ENCODE measurements at regions not wholly inside any gene's neighbourhood (a gene's known extent, or its start where the extent isn't known, plus 50 kb on each side); places are given as distances from the start of the nearest gene placed in this dataset.
"Not testable (repeated sequence)": the region's sequence is repeated elsewhere in the genome, so short reads cannot be mapped to it uniquely, and the experiment has no call there.

DNA sequence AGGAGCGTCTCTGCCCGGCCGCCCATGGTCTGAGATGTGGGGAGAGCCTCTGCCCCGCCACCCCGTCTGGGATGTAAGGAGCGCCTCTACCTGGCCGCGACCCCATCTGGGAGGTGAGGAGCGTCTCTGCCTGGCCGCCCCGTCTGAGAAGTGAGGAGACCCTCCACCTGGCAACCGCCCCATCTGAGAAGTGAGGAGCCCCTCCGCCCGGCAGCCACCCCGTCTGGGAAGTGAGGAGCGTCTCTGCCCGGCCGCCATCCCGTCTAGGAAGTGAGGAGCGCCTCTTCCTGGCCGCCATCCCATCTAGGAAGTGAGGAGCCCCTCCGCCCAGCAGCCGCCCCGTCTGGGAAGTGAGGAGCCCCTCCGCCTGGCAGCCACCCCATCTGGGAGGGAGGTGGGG lies 551.9 kb downstream of the FAM181B start:
- not testable (repeated sequence) for H3K9ac ChIP-seq (ENCODE audit: low read length); H3K79me1 ChIP-seq (ENCODE audit: low read length); H2AK5ac ChIP-seq (ENCODE audit: low read length); DNase-seq; H3K14ac ChIP-seq (ENCODE audit: low read length); H2BK5ac ChIP-seq (ENCODE audit: low read depth, low read length, poor library complexity); H3K27ac ChIP-seq (ENCODE audit: low read depth, low read length); H3K4ac ChIP-seq (ENCODE audit: low read depth, low read length); H3K4me3 ChIP-seq (ENCODE audit: low read depth, low read length); H2BK120ac ChIP-seq (ENCODE audit: insufficient read depth, low read length, poor library complexity); H4K12ac ChIP-seq (ENCODE audit: low read depth, low read length); H3K23ac ChIP-seq (ENCODE audit: low read length); H4K8ac ChIP-seq (ENCODE audit: low read depth, low read length); H3K79me2 ChIP-seq (ENCODE audit: control insufficient read depth, insufficient read depth, low read length, poor library complexity); H3K36me3 ChIP-seq (ENCODE audit: control insufficient read depth in 1 of 2, insufficient read depth in 2 of 2, low read length in 2 of 2); H3K9me3 ChIP-seq (ENCODE audit: insufficient read depth, low read depth, low read length); H4K91ac ChIP-seq (ENCODE audit: low read depth, low read length); H3K4me1 ChIP-seq (ENCODE audit: control insufficient read depth in 1 of 2, insufficient read depth in 2 of 2, low read length in 2 of 2); H3K27me3 ChIP-seq (ENCODE audit: insufficient read depth, low read length); H2BK12ac ChIP-seq (ENCODE audit: low read length); H2AFZ ChIP-seq (ENCODE audit: insufficient read depth, low read length, poor library complexity); H3K18ac ChIP-seq (ENCODE audit: low read length); H3K4me2 ChIP-seq (ENCODE audit: low read length)
- WGBS (ENCODE audit: extremely low coverage, insufficient coverage, insufficient read length) = no CpG with 5 or more reads among the region's 25 CpGs

DNA sequence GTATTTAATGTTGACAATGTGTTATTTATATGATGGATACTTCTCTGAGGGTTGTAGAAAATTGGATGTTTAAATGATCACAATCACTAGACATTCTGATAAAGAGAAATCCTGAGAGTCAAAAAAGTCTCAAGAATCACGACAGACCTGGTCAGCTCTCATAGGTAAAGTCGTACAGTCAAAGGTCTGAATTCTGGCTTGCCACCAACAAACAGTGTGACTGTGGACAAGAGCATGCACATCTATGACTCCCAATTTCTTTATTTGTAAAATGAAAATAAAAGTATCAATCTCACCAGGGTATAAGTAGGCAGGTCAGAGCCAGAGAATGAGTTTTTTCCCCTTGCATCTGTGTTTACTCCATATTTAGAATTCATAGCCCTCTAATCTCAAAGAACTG lies 556.7 kb downstream of the FAM181B start:
- no peak overlapping the region for H2AFZ ChIP-seq (ENCODE audit: insufficient read depth, low read length, poor library complexity)
- no peaks in the 10 kb centered on the region for H3K27me3 ChIP-seq (ENCODE audit: insufficient read depth, low read length)
- H3K9ac ChIP-seq (ENCODE audit: low read length) = no peak overlapping the region
- H4K91ac ChIP-seq (ENCODE audit: low read depth, low read length) = no peak overlapping the region
- no peak overlapping the region for H4K8ac ChIP-seq (ENCODE audit: low read depth, low read length)
- no peaks in the 10 kb centered on the region for H3K9me3 ChIP-seq (ENCODE audit: insufficient read depth, low read depth, low read length)
- H3K36me3 ChIP-seq (ENCODE audit: control insufficient read depth in 1 of 2, insufficient read depth in 2 of 2, low read length in 2 of 2) = no peaks in the 10 kb centered on the region
- no peaks in the 10 kb centered on the region for H3K79me2 ChIP-seq (ENCODE audit: control insufficient read depth, insufficient read depth, low read length, poor library complexity)
- no peaks in the 10 kb centered on the region for H3K79me1 ChIP-seq (ENCODE audit: low read length)
- no peak overlapping the region for H2AK5ac ChIP-seq (ENCODE audit: low read length)
- no peak overlapping the region for H3K18ac ChIP-seq (ENCODE audit: low read length)
- no peak overlapping the region for H2BK120ac ChIP-seq (ENCODE audit: insufficient read depth, low read length, poor library complexity)
- no peak overlapping the region for H3K4ac ChIP-seq (ENCODE audit: low read depth, low read length)
- H3K4me1 ChIP-seq (ENCODE audit: control insufficient read depth in 1 of 2, insufficient read depth in 2 of 2, low read length in 2 of 2) = no peaks in the 10 kb centered on the region
- no peak overlapping the region for H2BK12ac ChIP-seq (ENCODE audit: low read length)
- no peak for DNase-seq
- H3K14ac ChIP-seq (ENCODE audit: low read length) = no peak overlapping the region
- no peak overlapping the region for H3K4me3 ChIP-seq (ENCODE audit: low read depth, low read length)
- no CpG with 5 or more reads among the region's 2 CpGs for WGBS (ENCODE audit: extremely low coverage, insufficient coverage, insufficient read length)
- no peak overlapping the region for H3K27ac ChIP-seq (ENCODE audit: low read depth, low read length)
- no peak overlapping the region for H2BK5ac ChIP-seq (ENCODE audit: low read depth, low read length, poor library complexity)
- H3K23ac ChIP-seq (ENCODE audit: low read length) = no peak overlapping the region
- no peak overlapping the region for H4K12ac ChIP-seq (ENCODE audit: low read depth, low read length)
- H3K4me2 ChIP-seq (ENCODE audit: low read length) = no peak overlapping the region

DNA sequence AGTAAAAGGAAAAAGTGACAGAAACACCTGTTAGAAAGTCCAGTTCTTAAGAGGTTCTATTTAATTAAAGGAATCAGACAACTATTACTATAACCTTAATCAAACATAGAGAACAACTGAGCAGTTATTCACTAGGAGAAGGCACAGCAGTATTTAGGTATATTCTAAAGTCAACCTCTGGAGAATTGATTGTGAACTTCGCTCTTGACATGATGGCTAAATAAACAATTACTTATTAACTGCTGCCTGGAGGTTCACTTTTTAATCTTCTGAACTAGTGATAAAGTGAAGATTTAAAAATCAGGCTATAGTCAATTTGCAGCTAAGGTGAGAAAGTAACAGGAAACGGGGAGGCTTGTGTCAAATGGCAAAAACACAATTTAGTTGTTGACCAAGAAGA lies 557.3 kb downstream of the FAM181B start:
- Histone ChIP-seq H3K14ac (ENCODE audit: low read length) (no peak overlapping the region), H4K12ac (ENCODE audit: low read depth, low read length) (no peak overlapping the region), H4K8ac (ENCODE audit: low read depth, low read length) (no peak overlapping the region), H3K4me1 (ENCODE audit: control insufficient read depth in 1 of 2, insufficient read depth in 2 of 2, low read length in 2 of 2) (no peaks in the 10 kb centered on the region), H3K79me2 (ENCODE audit: control insufficient read depth, insufficient read depth, low read length, poor library complexity) (no peaks in the 10 kb centered on the region), H2BK5ac (ENCODE audit: low read depth, low read length, poor library complexity) (no peak overlapping the region), H2AK5ac (ENCODE audit: low read length) (no peak overlapping the region), H4K91ac (ENCODE audit: low read depth, low read length) (no peak overlapping the region), H3K27me3 (ENCODE audit: insufficient read depth, low read length) (no peaks in the 10 kb centered on the region), H2AFZ (ENCODE audit: insufficient read depth, low read length, poor library complexity) (no peak overlapping the region), H2BK12ac (ENCODE audit: low read length) (no peak overlapping the region), H3K36me3 (ENCODE audit: control insufficient read depth in 1 of 2, insufficient read depth in 2 of 2, low read length in 2 of 2) (no peaks in the 10 kb centered on the region), H3K23ac (ENCODE audit: low read length) (no peak overlapping the region), H3K27ac (ENCODE audit: low read depth, low read length) (no peak overlapping the region), H3K9me3 (ENCODE audit: insufficient read depth, low read depth, low read length) (no peaks in the 10 kb centered on the region), H3K4ac (ENCODE audit: low read depth, low read length) (no peak overlapping the region), H3K9ac (ENCODE audit: low read length) (no peak overlapping the region), H2BK120ac (ENCODE audit: insufficient read depth, low read length, poor library complexity) (no peak overlapping the region), H3K4me2 (ENCODE audit: low read length) (no peak overlapping the region), H3K18ac (ENCODE audit: low read length) (no peak overlapping the region), H3K79me1 (ENCODE audit: low read length) (no peaks in the 10 kb centered on the region), H3K4me3 (ENCODE audit: low read depth, low read length) (no peak overlapping the region)
- no CpG with 5 or more reads among the region's 2 CpGs for WGBS (ENCODE audit: extremely low coverage, insufficient coverage, insufficient read length)
- no peak for DNase-seq

DNA sequence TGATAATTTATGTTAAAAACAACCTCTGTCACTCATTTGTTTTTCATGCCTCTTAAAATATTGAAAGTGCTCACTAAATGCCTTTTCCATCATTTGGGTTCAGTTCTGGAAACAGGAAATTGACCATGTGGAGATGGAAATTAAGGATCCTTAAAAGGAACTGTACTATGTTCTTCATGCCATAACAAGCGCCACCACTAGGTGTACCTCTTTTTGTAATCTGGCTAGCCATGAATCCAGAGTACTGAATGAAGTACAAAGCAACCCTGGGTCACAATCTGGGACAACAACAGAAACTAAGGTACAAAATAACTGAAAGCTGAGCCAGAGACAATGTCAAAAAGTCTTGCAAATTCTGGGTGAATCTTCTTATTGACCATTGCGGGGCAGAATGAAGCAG lies 559.1 kb downstream of the FAM181B start:
- Histone ChIP-seq H3K79me2 (ENCODE audit: control insufficient read depth, insufficient read depth, low read length, poor library complexity) (no peaks in the 10 kb centered on the region), H2AK5ac (ENCODE audit: low read length) (no peak overlapping the region), H3K27ac (ENCODE audit: low read depth, low read length) (no peak overlapping the region), H2AFZ (ENCODE audit: insufficient read depth, low read length, poor library complexity) (no peak overlapping the region), H3K18ac (ENCODE audit: low read length) (no peak overlapping the region), H2BK5ac (ENCODE audit: low read depth, low read length, poor library complexity) (no peak overlapping the region), H3K9me3 (ENCODE audit: insufficient read depth, low read depth, low read length) (no peaks in the 10 kb centered on the region), H4K8ac (ENCODE audit: low read depth, low read length) (no peak overlapping the region), H3K4me2 (ENCODE audit: low read length) (no peak overlapping the region), H3K4me3 (ENCODE audit: low read depth, low read length) (no peak overlapping the region), H4K91ac (ENCODE audit: low read depth, low read length) (no peak overlapping the region), H2BK120ac (ENCODE audit: insufficient read depth, low read length, poor library complexity) (no peak overlapping the region), H3K4ac (ENCODE audit: low read depth, low read length) (no peak overlapping the region), H3K14ac (ENCODE audit: low read length) (no peak overlapping the region), H3K27me3 (ENCODE audit: insufficient read depth, low read length) (no peaks in the 10 kb centered on the region), H3K9ac (ENCODE audit: low read length) (no peak overlapping the region), H2BK12ac (ENCODE audit: low read length) (no peak overlapping the region), H3K79me1 (ENCODE audit: low read length) (no peaks in the 10 kb centered on the region), H3K36me3 (ENCODE audit: control insufficient read depth in 1 of 2, insufficient read depth in 2 of 2, low read length in 2 of 2) (no peaks in the 10 kb centered on the region), H3K4me1 (ENCODE audit: control insufficient read depth in 1 of 2, insufficient read depth in 2 of 2, low read length in 2 of 2) (no peaks in the 10 kb centered on the region), H4K12ac (ENCODE audit: low read depth, low read length) (no peak overlapping the region), H3K23ac (ENCODE audit: low read length) (no peak overlapping the region)
- WGBS (ENCODE audit: extremely low coverage, insufficient coverage, insufficient read length) = no CpG with 5 or more reads among the region's 2 CpGs
- DNase-seq = peak; percentile 7 to 19

Data from trophoblast cell (in vitro differentiated cells and primary cell).